ENCODE measurements at regions not wholly inside any gene's neighbourhood (a gene's known extent, or its start where the extent isn't known, plus 50 kb on each side); places are given as distances from the start of the nearest gene placed in this dataset.

DNA sequence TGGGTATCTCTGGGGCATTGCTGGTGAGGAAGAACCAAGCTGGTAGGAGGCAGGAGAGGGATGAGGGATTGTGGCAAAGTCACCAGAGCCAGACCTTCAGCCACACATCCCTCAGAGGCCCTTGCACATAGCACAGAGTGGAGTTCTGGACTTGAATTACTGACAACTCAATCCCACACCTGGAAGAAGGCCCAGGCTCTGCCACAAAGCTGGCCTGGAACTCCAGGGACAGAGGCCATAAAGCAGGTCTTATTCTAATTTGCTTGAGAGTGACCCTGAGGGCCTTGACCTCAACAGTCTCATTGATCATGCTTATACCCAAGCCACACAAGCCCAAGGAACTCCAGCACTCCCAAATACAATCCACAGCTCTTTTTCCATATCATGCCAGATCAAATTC lies 486.2 kb upstream of the ZMIZ1 start:
- TF ChIP-seq POLR2A (IDR thresholded peaks at IDR 0.05; ENCODE audit: borderline replicate concordance, extremely low read depth, insufficient read depth, insufficient read length) = no peak
- TF ChIP-seq, protein P1, sequence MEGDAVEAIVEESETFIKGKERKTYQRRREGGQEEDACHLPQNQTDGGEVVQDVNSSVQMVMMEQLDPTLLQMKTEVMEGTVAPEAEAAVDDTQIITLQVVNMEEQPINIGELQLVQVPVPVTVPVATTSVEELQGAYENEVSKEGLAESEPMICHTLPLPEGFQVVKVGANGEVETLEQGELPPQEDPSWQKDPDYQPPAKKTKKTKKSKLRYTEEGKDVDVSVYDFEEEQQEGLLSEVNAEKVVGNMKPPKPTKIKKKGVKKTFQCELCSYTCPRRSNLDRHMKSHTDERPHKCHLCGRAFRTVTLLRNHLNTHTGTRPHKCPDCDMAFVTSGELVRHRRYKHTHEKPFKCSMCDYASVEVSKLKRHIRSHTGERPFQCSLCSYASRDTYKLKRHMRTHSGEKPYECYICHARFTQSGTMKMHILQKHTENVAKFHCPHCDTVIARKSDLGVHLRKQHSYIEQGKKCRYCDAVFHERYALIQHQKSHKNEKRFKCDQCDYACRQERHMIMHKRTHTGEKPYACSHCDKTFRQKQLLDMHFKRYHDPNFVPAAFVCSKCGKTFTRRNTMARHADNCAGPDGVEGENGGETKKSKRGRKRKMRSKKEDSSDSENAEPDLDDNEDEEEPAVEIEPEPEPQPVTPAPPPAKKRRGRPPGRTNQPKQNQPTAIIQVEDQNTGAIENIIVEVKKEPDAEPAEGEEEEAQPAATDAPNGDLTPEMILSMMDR (IDR thresholded peaks at IDR 0.05 in 2 of 3, conservative IDR thresholded peaks at IDR 0.05 in 1 of 3; ENCODE audit: borderline replicate concordance in 1 of 3, insufficient read depth in 1 of 3, low read depth in 2 of 3, low read length in 2 of 3) = no peak
- TF ChIP-seq, protein P2, sequence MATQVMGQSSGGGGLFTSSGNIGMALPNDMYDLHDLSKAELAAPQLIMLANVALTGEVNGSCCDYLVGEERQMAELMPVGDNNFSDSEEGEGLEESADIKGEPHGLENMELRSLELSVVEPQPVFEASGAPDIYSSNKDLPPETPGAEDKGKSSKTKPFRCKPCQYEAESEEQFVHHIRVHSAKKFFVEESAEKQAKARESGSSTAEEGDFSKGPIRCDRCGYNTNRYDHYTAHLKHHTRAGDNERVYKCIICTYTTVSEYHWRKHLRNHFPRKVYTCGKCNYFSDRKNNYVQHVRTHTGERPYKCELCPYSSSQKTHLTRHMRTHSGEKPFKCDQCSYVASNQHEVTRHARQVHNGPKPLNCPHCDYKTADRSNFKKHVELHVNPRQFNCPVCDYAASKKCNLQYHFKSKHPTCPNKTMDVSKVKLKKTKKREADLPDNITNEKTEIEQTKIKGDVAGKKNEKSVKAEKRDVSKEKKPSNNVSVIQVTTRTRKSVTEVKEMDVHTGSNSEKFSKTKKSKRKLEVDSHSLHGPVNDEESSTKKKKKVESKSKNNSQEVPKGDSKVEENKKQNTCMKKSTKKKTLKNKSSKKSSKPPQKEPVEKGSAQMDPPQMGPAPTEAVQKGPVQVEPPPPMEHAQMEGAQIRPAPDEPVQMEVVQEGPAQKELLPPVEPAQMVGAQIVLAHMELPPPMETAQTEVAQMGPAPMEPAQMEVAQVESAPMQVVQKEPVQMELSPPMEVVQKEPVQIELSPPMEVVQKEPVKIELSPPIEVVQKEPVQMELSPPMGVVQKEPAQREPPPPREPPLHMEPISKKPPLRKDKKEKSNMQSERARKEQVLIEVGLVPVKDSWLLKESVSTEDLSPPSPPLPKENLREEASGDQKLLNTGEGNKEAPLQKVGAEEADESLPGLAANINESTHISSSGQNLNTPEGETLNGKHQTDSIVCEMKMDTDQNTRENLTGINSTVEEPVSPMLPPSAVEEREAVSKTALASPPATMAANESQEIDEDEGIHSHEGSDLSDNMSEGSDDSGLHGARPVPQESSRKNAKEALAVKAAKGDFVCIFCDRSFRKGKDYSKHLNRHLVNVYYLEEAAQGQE (IDR thresholded peaks at IDR 0.05; ENCODE audit: low read depth) = no peak
- no peak for TF ChIP-seq POLR2AphosphoS5 (IDR thresholded peaks at IDR 0.05; ENCODE audit: low read depth, low read length)

All from HCT116 (cell line).